H9 (cell line): ENCODE measurements at regions not wholly inside any gene's neighbourhood (a gene's known extent, or its start where the extent isn't known, plus 50 kb on each side); places are given as distances from the start of the nearest gene placed in this dataset.

ENCODE experiments used
- DNase-seq: peaks from one replicate; pipeline ENCODE4 v3.0.0-alpha.2; 2017
- H2AFZ ChIP-seq: one replicate; pipeline ENCODE4 v1.6.1; 2013; ENCODE audit warnings: mild to moderate bottlenecking, low read length, control low read depth, moderate library complexity
- H2AK5ac ChIP-seq: 2 replicates; pipeline ENCODE4 v1.6.1; 2013; ENCODE audit warnings: low read length, control low read depth, mixed read lengths; ENCODE audit not compliant: insufficient read length
- H2BK120ac ChIP-seq: one replicate; pipeline ENCODE4 v1.6.1; 2013; ENCODE audit warnings: low read depth, mild to moderate bottlenecking, low read length, control low read depth, inconsistent platforms; ENCODE audit not compliant: poor library complexity, severe bottlenecking
- H2BK12ac ChIP-seq: 2 replicates; pipeline ENCODE4 v1.6.1; 2013; ENCODE audit warnings: low read length, control low read depth, mixed read lengths, low read depth; ENCODE audit not compliant: insufficient read length
- H2BK15ac ChIP-seq: 2 replicates; pipeline ENCODE4 v1.6.1; 2013; ENCODE audit warnings: low read depth, low read length, control low read depth
- H2BK20ac ChIP-seq: one replicate; pipeline ENCODE4 v1.6.1; 2013; ENCODE audit warnings: low read depth, mild to moderate bottlenecking, low read length, control low read depth, inconsistent platforms; ENCODE audit not compliant: poor library complexity, severe bottlenecking
- H2BK5ac ChIP-seq: 2 replicates; pipeline ENCODE4 v1.6.1; 2013; ENCODE audit warnings: low read length, control low read depth, mixed read lengths; ENCODE audit not compliant: insufficient read length
- H3K14ac ChIP-seq: 2 replicates; pipeline ENCODE4 v1.6.1; 2013; ENCODE audit warnings: low read length, control low read depth; ENCODE audit not compliant: insufficient read depth
- H3K18ac ChIP-seq: 2 replicates; pipeline ENCODE4 v1.6.1; 2013; ENCODE audit warnings: low read depth, mild to moderate bottlenecking, mixed read lengths, low read length, control low read depth; ENCODE audit not compliant: insufficient read length
- H3K23ac ChIP-seq: 2 replicates; pipeline ENCODE4 v1.6.1; 2013; ENCODE audit warnings: low read length, control low read depth, mixed read lengths, low read depth; ENCODE audit not compliant: insufficient read length
- H3K23me2 ChIP-seq: 2 replicates; pipeline ENCODE4 v1.6.1; 2013; ENCODE audit warnings: low read depth, mild to moderate bottlenecking, mixed read lengths, low read length, control low read depth; ENCODE audit not compliant: insufficient read length, poor library complexity, severe bottlenecking
- H3K27ac ChIP-seq: 2 replicates; pipeline ENCODE4 v1.5.1; 2013; ENCODE audit warnings: low read length, control low read depth, mixed read lengths, low read depth; ENCODE audit not compliant: insufficient read length
- H3K27me3 ChIP-seq: 2 replicates; pipeline ENCODE4 v1.6.1; 2013; ENCODE audit warnings: low read length, control low read depth, inconsistent platforms; ENCODE audit not compliant: insufficient read depth
- H3K4ac ChIP-seq: 2 replicates; pipeline ENCODE4 v1.6.1; 2013; ENCODE audit warnings: low read depth, mild to moderate bottlenecking, control low read depth, inconsistent platforms, low read length, moderate library complexity
- H3K4me1 ChIP-seq: 2 replicates; pipeline ENCODE4 v1.6.1; 2013; ENCODE audit warnings: low read length, control low read depth, inconsistent platforms; ENCODE audit not compliant: insufficient read depth
- H3K4me2 ChIP-seq: 2 replicates; pipeline ENCODE4 v1.6.1; 2013; ENCODE audit warnings: low read length, control low read depth, mixed read lengths; ENCODE audit not compliant: insufficient read length, insufficient read depth
- H3K56ac ChIP-seq: 2 replicates; pipeline ENCODE4 v1.6.1; 2013; ENCODE audit warnings: low read depth, mild to moderate bottlenecking, mixed read lengths, low read length, control low read depth; ENCODE audit not compliant: insufficient read length
- H3K79me1 ChIP-seq: 2 replicates; pipeline ENCODE4 v1.6.1; 2013; ENCODE audit warnings: low read depth, mild to moderate bottlenecking, moderate library complexity, low read length, control low read depth, inconsistent platforms; ENCODE audit not compliant: insufficient read depth, poor library complexity, severe bottlenecking
- H3K79me2 ChIP-seq: 2 replicates; pipeline ENCODE4 v1.6.1; 2013; ENCODE audit warnings: low read length, control low read depth, inconsistent platforms; ENCODE audit not compliant: insufficient read depth
- H3K9ac ChIP-seq: 2 replicates; pipeline ENCODE4 v1.6.1; 2013; ENCODE audit warnings: low read length, control low read depth, mixed read lengths; ENCODE audit not compliant: insufficient read length; ENCODE audit errors: extremely low read depth
- H3K9me3 ChIP-seq: one replicate; pipeline ENCODE4 v1.6.1; 2013; ENCODE audit warnings: low read depth, low read length, inconsistent platforms; ENCODE audit not compliant: control insufficient read depth
- H3T11ph ChIP-seq: one replicate; pipeline ENCODE4 v1.6.1; 2013; ENCODE audit warnings: mild to moderate bottlenecking, low read length, control low read depth, inconsistent platforms
- H4K20me1 ChIP-seq: one replicate; pipeline ENCODE4 v1.6.1; 2013; ENCODE audit not compliant: control insufficient read depth, insufficient read length, insufficient read depth
- H4K5ac ChIP-seq: 2 replicates; pipeline ENCODE4 v1.6.1; 2013; ENCODE audit warnings: low read depth, mild to moderate bottlenecking, mixed read lengths, low read length, control low read depth; ENCODE audit not compliant: insufficient read length
- H4K8ac ChIP-seq: replicated peaks from 2 replicates; pipeline ENCODE4 v1.6.1; 2013; ENCODE audit warnings: low read length, control low read depth, mixed read lengths, low read depth; ENCODE audit not compliant: insufficient read length
- H4K91ac ChIP-seq: 2 replicates; pipeline ENCODE4 v1.6.1; 2013; ENCODE audit warnings: low read depth, mild to moderate bottlenecking, moderate library complexity, mixed read lengths, low read length, control low read depth; ENCODE audit not compliant: insufficient read length
- H3K27ac Mint-ChIP-seq, 3 experiments: 2 replicates in 2 of 3; 3 replicates in 1 of 3; pipeline ENCODE4 v1.8.0; 2020 to 2021; ENCODE audit warnings: mixed read lengths in 3 of 3, mild to moderate bottlenecking in 1 of 3, moderate library complexity in 1 of 3
- H3K27me3 Mint-ChIP-seq: 2 replicates; pipeline ENCODE4 v1.8.0; 2021; ENCODE audit warnings: low read depth, mild to moderate bottlenecking, moderate library complexity, mixed read lengths
- H3K36me3 Mint-ChIP-seq, 3 experiments: 2 replicates in 2 of 3; 3 replicates in 1 of 3; pipeline ENCODE4 v1.8.0; 2020 to 2021; ENCODE audit warnings: low read depth in 3 of 3, mixed read lengths in 3 of 3; ENCODE audit not compliant: insufficient read depth in 1 of 3
- H3K4me1 Mint-ChIP-seq, 2 experiments: 2 replicates each; pipeline ENCODE4 v1.8.0; 2020; ENCODE audit warnings: mixed read lengths in 2 of 2
- H3K4me3 Mint-ChIP-seq, 2 experiments: 2 replicates in 1 of 2; 3 replicates in 1 of 2; pipeline ENCODE4 v1.8.0; 2020 to 2021; ENCODE audit warnings: mild to moderate bottlenecking in 2 of 2, mixed read lengths in 2 of 2, moderate library complexity in 1 of 2
- H3K9me3 Mint-ChIP-seq, 2 experiments: 2 replicates in 1 of 2; 3 replicates in 1 of 2; pipeline ENCODE4 v1.8.0; 2020; ENCODE audit warnings: mild to moderate bottlenecking in 2 of 2, mixed read lengths in 2 of 2, moderate library complexity in 1 of 2
- WGBS: extraction: QIAGEN DNeasy Blood & Tissue Kit; methylation state at CpG from one replicate; pipeline ENCODE4 v1.1.7; 2013; ENCODE audit warnings: missing lambda C conversion rate, low lambda C conversion rate, mixed read lengths; ENCODE audit not compliant: insufficient read length; ENCODE audit errors: extremely low coverage; 5-methylcytosine and 5-hydroxymethylcytosine counted together
- TF ChIP-seq, protein P1 (sequence below): fragments of 200-600 bp; sonication (generic); conservative IDR thresholded peaks from 3 replicates; pipeline ENCODE4 v1.8.0; 2021; ENCODE audit warnings: antibody characterized with exemption, mild to moderate bottlenecking

DNA sequence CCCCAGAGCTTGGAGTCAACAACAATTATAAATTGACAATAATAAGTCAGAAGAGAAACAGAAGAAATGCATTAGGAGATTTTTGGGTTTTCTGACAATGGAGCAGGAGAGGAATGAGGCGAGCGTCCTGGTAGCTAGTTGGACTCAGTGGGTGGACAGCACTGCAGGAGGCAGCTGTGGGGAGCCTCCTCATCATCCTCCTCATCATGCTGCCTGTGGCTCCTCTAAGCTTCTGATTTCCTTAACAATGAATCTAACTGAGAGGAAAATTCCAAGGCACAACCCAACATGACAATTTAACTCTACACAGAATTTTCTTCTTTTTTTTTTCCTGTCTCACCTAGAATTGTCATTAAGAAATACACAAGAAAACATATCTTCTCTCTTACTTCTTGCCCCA is 357.1 kb upstream of the NOCT start:
- TF ChIP-seq, protein P1, sequence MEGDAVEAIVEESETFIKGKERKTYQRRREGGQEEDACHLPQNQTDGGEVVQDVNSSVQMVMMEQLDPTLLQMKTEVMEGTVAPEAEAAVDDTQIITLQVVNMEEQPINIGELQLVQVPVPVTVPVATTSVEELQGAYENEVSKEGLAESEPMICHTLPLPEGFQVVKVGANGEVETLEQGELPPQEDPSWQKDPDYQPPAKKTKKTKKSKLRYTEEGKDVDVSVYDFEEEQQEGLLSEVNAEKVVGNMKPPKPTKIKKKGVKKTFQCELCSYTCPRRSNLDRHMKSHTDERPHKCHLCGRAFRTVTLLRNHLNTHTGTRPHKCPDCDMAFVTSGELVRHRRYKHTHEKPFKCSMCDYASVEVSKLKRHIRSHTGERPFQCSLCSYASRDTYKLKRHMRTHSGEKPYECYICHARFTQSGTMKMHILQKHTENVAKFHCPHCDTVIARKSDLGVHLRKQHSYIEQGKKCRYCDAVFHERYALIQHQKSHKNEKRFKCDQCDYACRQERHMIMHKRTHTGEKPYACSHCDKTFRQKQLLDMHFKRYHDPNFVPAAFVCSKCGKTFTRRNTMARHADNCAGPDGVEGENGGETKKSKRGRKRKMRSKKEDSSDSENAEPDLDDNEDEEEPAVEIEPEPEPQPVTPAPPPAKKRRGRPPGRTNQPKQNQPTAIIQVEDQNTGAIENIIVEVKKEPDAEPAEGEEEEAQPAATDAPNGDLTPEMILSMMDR = no peak
- no peak overlapping the region for H3K9ac ChIP-seq
- H4K91ac ChIP-seq = no peak overlapping the region
- no peak overlapping the region for H2BK20ac ChIP-seq
- H3T11ph ChIP-seq = no peak overlapping the region
- H3K9me3 Mint-ChIP-seq = no peaks in the 10 kb centered on the region; a peak in 2 of 5 replicates
- H3K23ac ChIP-seq = no peak overlapping the region
- H2BK15ac ChIP-seq = no peak overlapping the region
- peaks cover 8% of the 10 kb centered on the region for H3K23me2 ChIP-seq
- H3K79me1 ChIP-seq = no peaks in the 10 kb centered on the region
- H4K5ac ChIP-seq = no peak overlapping the region
- H3K4me1 Mint-ChIP-seq = peaks cover 46 to 47% of the 10 kb centered on the region in 2 experiments
- H2BK120ac ChIP-seq = no peak overlapping the region
- WGBS = no CpG with 5 or more reads among the region's 2 CpGs
- H3K36me3 Mint-ChIP-seq = peaks cover 0 to 4% (median 0%) of the 10 kb centered on the region in 3 experiments; a peak in 3 of 7 replicates
- H4K8ac ChIP-seq = no peak overlapping the region
- peak overlapping the region; percentile 80 for H3K4me2 ChIP-seq
- H3K14ac ChIP-seq = no peak overlapping the region
- peaks cover 8% of the 10 kb centered on the region for H3K27me3 Mint-ChIP-seq
- peak overlapping the region; percentile 76 to 95 (median 95) for H3K27ac Mint-ChIP-seq
- no peak overlapping the region for H3K18ac ChIP-seq
- peak overlapping the region; percentile 36 to 75 for H3K4me3 Mint-ChIP-seq
- H4K20me1 ChIP-seq = no peaks in the 10 kb centered on the region
- H2BK5ac ChIP-seq = no peak overlapping the region
- no peak overlapping the region for H3K56ac ChIP-seq
- no peaks in the 10 kb centered on the region for H3K9me3 ChIP-seq
- H3K4ac ChIP-seq = no peak overlapping the region
- H3K4me1 ChIP-seq = peaks cover 11% of the 10 kb centered on the region
- H3K79me2 ChIP-seq = no peaks in the 10 kb centered on the region
- H2AFZ ChIP-seq = no peak overlapping the region
- no peaks in the 10 kb centered on the region for H3K27me3 ChIP-seq
- peak overlapping the region; percentile 83 for H3K27ac ChIP-seq
- peak; percentile 59 for DNase-seq
- no peak overlapping the region for H2BK12ac ChIP-seq
- no peak overlapping the region for H2AK5ac ChIP-seq
